B cell (primary cell): ENCODE measurements at regions not wholly inside any gene's neighbourhood (a gene's known extent, or its start where the extent isn't known, plus 50 kb on each side); places are given as distances from the start of the nearest gene placed in this dataset.

ENCODE experiments used
- ATAC-seq: fragments of 200-7000 bp; cut with Tn5 transposase; one replicate; pipeline ENCODE4 v1.10.0; 2021; ENCODE audit warnings: low read depth, mild to moderate bottlenecking, moderate number of reproducible peaks, moderate library complexity
- CTCF ChIA-PET: fragments of 350-600 bp; sonication (Branson Sonifier 250); formaldehyde crosslinking; loops from one replicate; lab custom pipeline; 2021; ENCODE audit warnings: antibody characterized with exemption, inconsistent platforms; lab: Charles Lee
- POLR2A ChIA-PET: fragments of 350-600 bp; sonication (Branson Sonifier 250); formaldehyde crosslinking; loops from one replicate; lab custom pipeline; 2021; ENCODE audit warnings: antibody characterized with exemption; lab: Charles Lee
- DNase-seq: peaks from one replicate; pipeline ENCODE4 v3.0.0; 2013
- H2AFZ ChIP-seq: 2 replicates; pipeline ENCODE4 v1.6.1; 2012; ENCODE audit warnings: mild to moderate bottlenecking, low read depth, low read length; ENCODE audit not compliant: insufficient read depth, poor library complexity, severe bottlenecking
- H3K27ac ChIP-seq, 2 donors: 1 replicate in 1 of 2; 2 replicates in 1 of 2; pipeline ENCODE4 v1.5.1; 2012 to 2013; ENCODE audit warnings: low read length in 2 of 2, mild to moderate bottlenecking in 2 of 2, moderate library complexity in 1 of 2
- H3K27me3 ChIP-seq, 4 experiments: fragments of 200-600 bp in 1 of 4; sonication (generic) in 1 of 4; replicated peaks in 1 of 4; 1 replicate in 2 of 4; 2 replicates in 2 of 4; pipeline versions ENCODE4 v1.6.1 to v1.7.0; 2013 to 2016; ENCODE audit warnings: low read length in 3 of 4, mild to moderate bottlenecking in 2 of 4, mixed read lengths in 1 of 4, moderate library complexity in 1 of 4; ENCODE audit not compliant: insufficient read depth in 4 of 4, control insufficient read depth in 3 of 4; ENCODE audit errors: control extremely low read depth in 1 of 4
- H3K36me3 ChIP-seq, 2 experiments: replicated peaks in 1 of 2; 1 replicate in 1 of 2; 2 replicates in 1 of 2; pipeline versions ENCODE4 v1.6.1 to v1.7.1; 2013; ENCODE audit warnings: low read length in 1 of 2; ENCODE audit not compliant: insufficient read depth in 2 of 2, control insufficient read depth in 1 of 2; ENCODE audit errors: control extremely low read depth in 1 of 2, extremely low read depth in 1 of 2
- H3K4me1 ChIP-seq, 2 donors: fragments of 200-600 bp in 1 of 2; sonication (generic) in 1 of 2; 1 replicate in 1 of 2; 2 replicates in 1 of 2; pipeline versions ENCODE4 v1.5.1 to v1.6.1; 2013 to 2017; ENCODE audit warnings: low read length in 2 of 2; ENCODE audit not compliant: control insufficient read depth in 2 of 2, insufficient read depth in 2 of 2
- H3K4me2 ChIP-seq: replicated peaks from 2 replicates; pipeline ENCODE3; 2012; ENCODE audit warnings: mild to moderate bottlenecking, low read depth, low read length; ENCODE audit not compliant: poor library complexity, severe bottlenecking
- H3K4me3 ChIP-seq, 5 experiments: fragments of 200-600 bp in 1 of 5; sonication (generic) in 1 of 5; 1 replicate in 3 of 5; 2 replicates in 2 of 5; pipeline versions ENCODE4 v1.5.1 to v1.7.0; 2011 to 2016; ENCODE audit warnings: low read length in 4 of 5, mild to moderate bottlenecking in 4 of 5, low read depth in 2 of 5, control low read depth in 1 of 5, moderate library complexity in 1 of 5; ENCODE audit not compliant: insufficient read depth in 1 of 5; ENCODE audit errors: control extremely low read depth in 1 of 5, extremely low read depth in 1 of 5
- H3K79me2 ChIP-seq: fragments of 200-600 bp; sonication (generic); one replicate; pipeline ENCODE4 v1.6.0; 2016; ENCODE audit warnings: low read length; ENCODE audit not compliant: control insufficient read depth, insufficient read depth
- H3K9ac ChIP-seq: fragments of 200-600 bp; sonication (generic); 2 replicates; pipeline ENCODE4 v1.6.1; 2017; ENCODE audit warnings: mild to moderate bottlenecking, low read length, moderate library complexity
- H3K9me3 ChIP-seq, 3 donors: one replicate each; pipeline versions ENCODE4 v1.6.1 to v1.7.1; 2013; ENCODE audit warnings: low read length in 2 of 3; ENCODE audit not compliant: control insufficient read depth in 2 of 3, insufficient read depth in 1 of 3; ENCODE audit errors: control extremely low read depth in 1 of 3
- H4K20me1 ChIP-seq: 2 replicates; pipeline ENCODE4 v1.6.0; 2012; ENCODE audit warnings: mild to moderate bottlenecking, low read length; ENCODE audit not compliant: insufficient read depth, control insufficient read depth, poor library complexity, severe bottlenecking
- H3K27ac Mint-ChIP-seq: one replicate; pipeline ENCODE4 v1.8.0; 2021; ENCODE audit warnings: mixed read lengths
- H3K27me3 Mint-ChIP-seq: one replicate; pipeline ENCODE4 v1.8.0; 2021; ENCODE audit warnings: mixed read lengths
- H3K4me1 Mint-ChIP-seq: one replicate; pipeline ENCODE4 v1.8.0; 2021; ENCODE audit warnings: mixed read lengths
- H3K4me3 Mint-ChIP-seq: one replicate; pipeline ENCODE4 v1.8.0; 2021; ENCODE audit warnings: mixed read lengths
- H3K9me3 Mint-ChIP-seq: one replicate; pipeline ENCODE4 v1.8.0; 2022; ENCODE audit warnings: mixed read lengths; ENCODE audit not compliant: insufficient read depth
- EZH2 ChIP-seq: IDR thresholded peaks from 2 replicates; pipeline ENCODE4 v1.6.1; 2012; ENCODE audit warnings: borderline replicate concordance, low read depth, mild to moderate bottlenecking, moderate library complexity, low read length; ENCODE audit not compliant: insufficient read depth, poor library complexity, severe bottlenecking
- WGBS: methylation state at CpG from one replicate; pipeline ENCODE4 v1.1.5; 2013; ENCODE audit warnings: missing lambda C conversion rate; ENCODE audit not compliant: insufficient coverage; 5-methylcytosine and 5-hydroxymethylcytosine counted together
- intact Hi-C: fragments of 100-400 bp; cut with micrococcal nuclease; formaldehyde crosslinking; loops from one replicate; pipeline ENCODE4 v1.10.0; 2022
- TF ChIP-seq, protein P1 (sequence below): fragments of 200-600 bp; IDR thresholded peaks from one replicate; pipeline ENCODE4 v1.8.0; 2022; ENCODE audit warnings: antibody characterized with exemption, mild to moderate bottlenecking

DNA sequence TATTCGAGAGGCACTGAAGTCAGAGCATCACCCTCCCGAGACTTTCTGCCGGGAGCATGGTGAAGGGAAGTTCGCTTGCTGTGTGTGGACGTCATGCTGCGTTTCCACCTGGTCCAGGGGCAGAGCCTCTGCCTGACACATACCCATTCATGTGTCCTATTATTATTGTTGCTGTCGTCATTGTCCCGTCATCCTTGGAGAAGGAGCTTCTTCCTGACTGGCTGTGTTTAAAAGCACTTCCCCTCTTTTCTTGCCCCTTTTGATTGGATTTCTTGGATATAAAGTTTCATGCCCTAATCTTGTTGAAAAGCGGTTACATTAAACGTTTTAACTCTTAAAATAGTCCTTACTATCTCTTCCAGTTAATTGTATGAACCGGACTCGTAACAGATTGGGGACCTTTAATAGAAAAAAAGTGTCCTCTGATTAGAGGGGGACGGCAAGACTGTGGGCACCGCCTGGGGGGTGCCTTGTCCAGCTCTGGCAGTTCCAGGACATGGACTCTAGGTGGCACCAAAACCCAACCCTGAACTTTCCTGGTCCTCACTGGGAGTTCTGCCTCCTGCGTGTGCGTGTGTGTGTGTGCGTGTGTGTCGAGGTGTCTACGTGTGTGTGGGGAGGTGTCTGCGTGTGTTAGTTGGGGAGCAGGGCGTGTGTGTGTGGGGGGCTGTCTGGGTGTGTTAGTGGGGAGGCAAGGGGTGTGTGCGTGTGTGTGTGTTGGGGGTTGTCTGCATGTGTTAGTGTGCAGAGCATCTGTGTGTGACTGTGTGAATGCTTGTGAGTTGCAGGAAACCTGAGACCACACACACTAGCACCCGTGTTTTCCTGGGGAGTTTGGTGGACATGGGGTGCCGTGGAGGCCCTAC lies 133.3 kb upstream of the CIBAR2 start:
- peaks cover 0 to 7% (median 0%) of the 10 kb centered on the region in 3 donors for H3K9me3 ChIP-seq
- peaks cover 3% of the 10 kb centered on the region for H3K4me1 Mint-ChIP-seq
- H3K4me2 ChIP-seq, result peak overlapping the region; percentile 40
- H3K27ac ChIP-seq, result no peak overlapping the region
- WGBS, result 24% methylated on average over 16 of the region's 24 CpGs
- TF ChIP-seq EZH2, result no peak
- TF ChIP-seq, protein P1, sequence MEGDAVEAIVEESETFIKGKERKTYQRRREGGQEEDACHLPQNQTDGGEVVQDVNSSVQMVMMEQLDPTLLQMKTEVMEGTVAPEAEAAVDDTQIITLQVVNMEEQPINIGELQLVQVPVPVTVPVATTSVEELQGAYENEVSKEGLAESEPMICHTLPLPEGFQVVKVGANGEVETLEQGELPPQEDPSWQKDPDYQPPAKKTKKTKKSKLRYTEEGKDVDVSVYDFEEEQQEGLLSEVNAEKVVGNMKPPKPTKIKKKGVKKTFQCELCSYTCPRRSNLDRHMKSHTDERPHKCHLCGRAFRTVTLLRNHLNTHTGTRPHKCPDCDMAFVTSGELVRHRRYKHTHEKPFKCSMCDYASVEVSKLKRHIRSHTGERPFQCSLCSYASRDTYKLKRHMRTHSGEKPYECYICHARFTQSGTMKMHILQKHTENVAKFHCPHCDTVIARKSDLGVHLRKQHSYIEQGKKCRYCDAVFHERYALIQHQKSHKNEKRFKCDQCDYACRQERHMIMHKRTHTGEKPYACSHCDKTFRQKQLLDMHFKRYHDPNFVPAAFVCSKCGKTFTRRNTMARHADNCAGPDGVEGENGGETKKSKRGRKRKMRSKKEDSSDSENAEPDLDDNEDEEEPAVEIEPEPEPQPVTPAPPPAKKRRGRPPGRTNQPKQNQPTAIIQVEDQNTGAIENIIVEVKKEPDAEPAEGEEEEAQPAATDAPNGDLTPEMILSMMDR, result peak; percentile 78
- peaks cover 25% of the 10 kb centered on the region for H3K27me3 Mint-ChIP-seq
- H3K4me1 ChIP-seq, result peaks cover 3 to 5% of the 10 kb centered on the region in 2 donors
- no peak overlapping the region for H3K4me3 ChIP-seq
- ATAC-seq, result peak; percentile 74
- H2AFZ ChIP-seq, result peak overlapping the region; percentile 38
- peak; percentile 64 for DNase-seq
- no peaks in the 10 kb centered on the region for H3K36me3 ChIP-seq
- H3K9me3 Mint-ChIP-seq, result no peaks in the 10 kb centered on the region
- H4K20me1 ChIP-seq, result no peaks in the 10 kb centered on the region
- ChIA-PET CTCF (interaction anchor here (0.7 to 1.5 kb wide), 13 partner anchors 10 to 370 kb away, joined by 3 to 6 read pairs (median 4); no protein-coding TSS in a partner anchor), POLR2A (no interaction called here)
- no peak overlapping the region for H3K4me3 Mint-ChIP-seq
- intact Hi-C loops, result no loop called here
- no peak overlapping the region for H3K9ac ChIP-seq
- peak overlapping the region; percentile 21 for H3K27ac Mint-ChIP-seq
- peaks cover 0 to 11% (median 2%) of the 10 kb centered on the region in 4 experiments for H3K27me3 ChIP-seq
- no peaks in the 10 kb centered on the region for H3K79me2 ChIP-seq

DNA sequence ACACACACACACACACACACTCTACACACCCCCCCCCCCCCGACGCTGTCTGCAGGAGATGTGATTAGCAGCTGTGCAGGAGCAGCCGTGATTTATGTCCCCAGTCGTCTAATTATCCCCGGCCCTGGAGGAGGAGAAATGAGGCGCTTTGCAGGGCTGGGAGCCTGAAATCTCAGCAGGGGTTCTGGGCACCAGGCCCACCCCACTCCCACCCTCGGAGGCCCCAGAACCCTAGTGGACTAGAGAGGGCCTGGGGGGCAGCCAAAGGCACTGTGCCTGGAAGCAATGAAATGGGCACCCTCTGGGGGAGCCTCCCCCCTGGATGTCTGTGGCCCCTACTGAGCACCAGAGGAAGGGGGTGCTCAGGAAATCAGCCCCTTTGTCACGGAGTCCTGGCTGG lies 134.2 kb upstream of the CIBAR2 start:
- DNase-seq, result no peak
- Mint-ChIP-seq H3K4me1 (peaks cover 3% of the 10 kb centered on the region), H3K27ac (no peak overlapping the region), H3K9me3 (no peaks in the 10 kb centered on the region), H3K27me3 (peaks cover 30% of the 10 kb centered on the region), H3K4me3 (no peak overlapping the region)
- WGBS, result 32% methylated on average over 4 of the region's 8 CpGs
- Histone ChIP-seq H3K4me3 (no peak overlapping the region), H3K9me3 (peaks cover 0 to 14% (median 0%) of the 10 kb centered on the region in 3 donors), H3K79me2 (no peaks in the 10 kb centered on the region), H4K20me1 (no peaks in the 10 kb centered on the region), H2AFZ (no peak overlapping the region), H3K4me1 (peaks cover 3 to 5% of the 10 kb centered on the region in 2 donors), H3K27me3 (peaks cover 0 to 11% (median 2%) of the 10 kb centered on the region in 4 experiments), H3K36me3 (no peaks in the 10 kb centered on the region), H3K9ac (no peak overlapping the region), H3K27ac (no peak overlapping the region), H3K4me2 (no peak overlapping the region)
- ATAC-seq, result no peak
- intact Hi-C loops, result no loop called here
- ChIA-PET CTCF (no interaction called here), POLR2A (no interaction called here)
- TF ChIP-seq, protein P1, result no peak
- no peak for TF ChIP-seq EZH2
